ENCODE measurements at regions not wholly inside any gene's neighbourhood (a gene's known extent, or its start where the extent isn't known, plus 50 kb on each side); places are given as distances from the start of the nearest gene placed in this dataset.
"Not testable (repeated sequence)": the region's sequence is repeated elsewhere in the genome, so short reads cannot be mapped to it uniquely, and the experiment has no call there.

DNA sequence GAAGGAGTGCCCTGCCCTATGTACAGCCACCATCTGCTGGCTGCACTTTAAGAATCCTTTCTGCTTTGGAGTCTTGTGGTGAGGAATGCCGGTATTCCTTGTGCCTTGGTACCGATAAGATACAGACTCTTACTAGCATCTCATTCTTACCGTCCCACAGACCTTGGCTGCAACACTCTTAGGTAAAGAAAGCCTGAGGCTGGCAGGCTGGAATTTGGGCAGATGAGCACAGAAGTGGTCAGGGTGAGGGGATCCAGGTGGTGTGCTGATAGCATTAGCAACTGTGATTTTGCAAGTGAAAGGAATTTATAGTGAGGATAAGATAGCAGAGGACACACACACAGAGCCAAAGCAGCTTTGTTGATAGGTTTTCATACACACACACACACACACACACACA is 198.1 kb downstream of the ENC1 start:
- intact Hi-C loops (cut with micrococcal nuclease): no loop called here
- Histone ChIP-seq H3K9me3 (ENCODE audit: control insufficient read depth in 1 of 2, low read length in 2 of 2) (no peaks in the 10 kb centered on the region), H3K27ac (ENCODE audit: low read depth, low read length) (no peak overlapping the region), H3K4me1 (ENCODE audit: insufficient read depth, low read length) (no peaks in the 10 kb centered on the region), H3K4me3 (ENCODE audit: low read length in 2 of 2) (no peak overlapping the region), H3K27me3 (ENCODE audit: insufficient read depth, low read length) (peaks cover 3% of the 10 kb centered on the region), H3K36me3 (ENCODE audit: insufficient read depth, low read length) (no peaks in the 10 kb centered on the region)
- no peak overlapping the region for H3K27ac Mint-ChIP-seq
- H3K9me3 Mint-ChIP-seq: peaks cover 0 to 1% (median 0%) of the 10 kb centered on the region in 8 donors
- no peak overlapping the region for H3K4me3 Mint-ChIP-seq
- ChIA-PET CTCF (ENCODE audit: partially characterized antibody) (no interaction called here), POLR2A (ENCODE audit: partially characterized antibody) (no interaction called here)
- H3K36me3 Mint-ChIP-seq: no peaks in the 10 kb centered on the region
- DNase-seq: no peak
- no peaks in the 10 kb centered on the region for H3K4me1 Mint-ChIP-seq
- peaks cover 6 to 9% of the 10 kb centered on the region in 2 donors for H3K27me3 Mint-ChIP-seq

GRCh38 chr5:74441616-74442015 is 198.9 kb downstream of the ENC1 start:
- POLR2A ChIA-PET (ENCODE audit: partially characterized antibody): interaction anchor here (0.6 kb wide), 1 partner anchor 504 kb away, joined by 4 read pairs; no protein-coding TSS in a partner anchor
- Mint-ChIP-seq H3K36me3 (no peaks in the 10 kb centered on the region), H3K4me3 (no peak overlapping the region), H3K27ac (no peak overlapping the region), H3K27me3 (peaks cover 5 to 6% of the 10 kb centered on the region in 2 donors), H3K9me3 (peaks cover 0 to 6% (median under 1%) of the 10 kb centered on the region in 8 donors), H3K4me1 (no peaks in the 10 kb centered on the region)
- intact Hi-C loops (cut with micrococcal nuclease): no loop called here
- Histone ChIP-seq H3K27me3 (ENCODE audit: insufficient read depth, low read length) (peaks cover 3% of the 10 kb centered on the region), H3K9me3 (ENCODE audit: control insufficient read depth in 1 of 2, low read length in 2 of 2) (no peaks in the 10 kb centered on the region), H3K27ac (ENCODE audit: low read depth, low read length) (no peak overlapping the region), H3K4me1 (ENCODE audit: insufficient read depth, low read length) (no peaks in the 10 kb centered on the region), H3K36me3 (ENCODE audit: insufficient read depth, low read length) (no peaks in the 10 kb centered on the region), H3K4me3 (ENCODE audit: low read length in 2 of 2) (no peak overlapping the region)
- CTCF ChIA-PET (ENCODE audit: partially characterized antibody): no interaction called here
- DNase-seq: no peak

DNA sequence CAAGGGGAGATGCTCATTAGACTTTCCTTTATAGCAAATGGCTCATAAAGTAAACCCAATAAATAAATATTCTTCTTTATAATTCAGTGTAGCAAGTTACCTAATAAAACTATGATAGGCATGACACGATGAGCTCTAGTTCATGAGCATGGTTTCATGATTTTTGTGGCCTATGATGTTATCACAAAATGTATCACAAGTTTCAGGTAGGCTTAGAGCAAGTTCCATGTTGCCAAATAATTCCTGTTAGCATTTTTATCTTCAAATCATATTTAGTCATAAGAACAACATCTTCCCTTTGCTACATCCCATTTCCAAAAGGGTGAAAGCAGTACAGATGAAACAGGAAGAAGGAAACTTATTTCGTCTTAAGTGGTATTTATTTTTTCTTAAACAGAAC is 200.2 kb downstream of the ENC1 start:
- Mint-ChIP-seq H3K4me3 (no peak overlapping the region), H3K36me3 (no peaks in the 10 kb centered on the region)
- CTCF ChIA-PET (ENCODE audit: partially characterized antibody): no interaction called here

DNA sequence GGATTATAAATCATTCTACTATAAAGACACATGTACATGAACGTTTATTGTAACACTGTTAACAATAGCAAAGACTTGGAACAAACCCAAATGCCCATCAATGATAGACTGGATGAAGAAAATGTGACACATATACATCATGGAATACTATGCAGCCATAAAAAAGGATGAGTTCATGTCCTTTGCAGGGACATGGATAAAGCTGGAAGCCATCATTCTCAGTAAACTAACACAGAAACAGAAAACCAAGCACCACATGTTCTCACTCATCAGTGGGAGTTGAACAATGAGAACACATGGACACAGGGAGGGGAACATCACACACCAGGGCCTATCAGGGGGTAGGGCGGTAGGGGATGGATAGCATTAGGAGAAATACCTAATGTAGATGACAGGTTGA is 202.7 kb downstream of the ENC1 start:
- H3K27ac ChIP-seq (ENCODE audit: low read depth, low read length); H3K9me3 Mint-ChIP-seq; H3K4me1 ChIP-seq (ENCODE audit: insufficient read depth, low read length); H3K27me3 ChIP-seq (ENCODE audit: insufficient read depth, low read length); POLR2A ChIA-PET (ENCODE audit: partially characterized antibody); CTCF ChIA-PET (ENCODE audit: partially characterized antibody); H3K36me3 ChIP-seq (ENCODE audit: insufficient read depth, low read length); H3K9me3 ChIP-seq (ENCODE audit: control insufficient read depth in 1 of 2, low read length in 2 of 2); H3K4me3 ChIP-seq (ENCODE audit: low read length in 2 of 2); H3K27ac Mint-ChIP-seq; H3K4me3 Mint-ChIP-seq; intact Hi-C loops (cut with micrococcal nuclease); DNase-seq; H3K36me3 Mint-ChIP-seq; H3K4me1 Mint-ChIP-seq: not testable (repeated sequence)
- peaks cover 8 to 16% of the 10 kb centered on the region in 2 donors for H3K27me3 Mint-ChIP-seq

More for the DNA sequence above, 200.2 kb downstream of the ENC1 start:
- no peak for DNase-seq
- Histone ChIP-seq H3K36me3 (ENCODE audit: insufficient read depth, low read length) (no peaks in the 10 kb centered on the region), H3K4me1 (ENCODE audit: insufficient read depth, low read length) (no peaks in the 10 kb centered on the region), H3K4me3 (ENCODE audit: low read length in 2 of 2) (no peak overlapping the region), H3K9me3 (ENCODE audit: control insufficient read depth in 1 of 2, low read length in 2 of 2) (no peaks in the 10 kb centered on the region), H3K27me3 (ENCODE audit: insufficient read depth, low read length) (peaks cover 3% of the 10 kb centered on the region), H3K27ac (ENCODE audit: low read depth, low read length) (no peak overlapping the region)
- peaks cover 0 to 6% (median under 1%) of the 10 kb centered on the region in 8 donors for H3K9me3 Mint-ChIP-seq
- no peaks in the 10 kb centered on the region for H3K4me1 Mint-ChIP-seq
- POLR2A ChIA-PET (ENCODE audit: partially characterized antibody): no interaction called here
- peaks cover 5 to 9% of the 10 kb centered on the region in 2 donors for H3K27me3 Mint-ChIP-seq
- no peak overlapping the region for H3K27ac Mint-ChIP-seq
- intact Hi-C loops (cut with micrococcal nuclease): no loop called here

GRCh38 chr5:74433896-74434829 is 206.4 kb downstream of the ENC1 start:
- POLR2A ChIA-PET (ENCODE audit: partially characterized antibody): no interaction called here
- Histone ChIP-seq H3K27ac (ENCODE audit: low read depth, low read length) (no peak overlapping the region), H3K9me3 (ENCODE audit: control insufficient read depth in 1 of 2, low read length in 2 of 2) (no peaks in the 10 kb centered on the region), H3K36me3 (ENCODE audit: insufficient read depth, low read length) (no peaks in the 10 kb centered on the region), H3K27me3 (ENCODE audit: insufficient read depth, low read length) (no peaks in the 10 kb centered on the region), H3K4me1 (ENCODE audit: insufficient read depth, low read length) (no peaks in the 10 kb centered on the region), H3K4me3 (ENCODE audit: low read length in 2 of 2) (no peak overlapping the region)
- intact Hi-C loops (cut with micrococcal nuclease): no loop called here
- DNase-seq: no peak
- no peak overlapping the region for H3K27ac Mint-ChIP-seq
- no peaks in the 10 kb centered on the region for H3K4me1 Mint-ChIP-seq
- H3K27me3 Mint-ChIP-seq: peaks cover 10 to 17% of the 10 kb centered on the region in 2 donors
- H3K4me3 Mint-ChIP-seq: no peak overlapping the region
- peaks cover 0 to 6% (median 2%) of the 10 kb centered on the region in 8 donors for H3K9me3 Mint-ChIP-seq
- CTCF ChIA-PET (ENCODE audit: partially characterized antibody): no interaction called here
- H3K36me3 Mint-ChIP-seq: no peaks in the 10 kb centered on the region

DNA sequence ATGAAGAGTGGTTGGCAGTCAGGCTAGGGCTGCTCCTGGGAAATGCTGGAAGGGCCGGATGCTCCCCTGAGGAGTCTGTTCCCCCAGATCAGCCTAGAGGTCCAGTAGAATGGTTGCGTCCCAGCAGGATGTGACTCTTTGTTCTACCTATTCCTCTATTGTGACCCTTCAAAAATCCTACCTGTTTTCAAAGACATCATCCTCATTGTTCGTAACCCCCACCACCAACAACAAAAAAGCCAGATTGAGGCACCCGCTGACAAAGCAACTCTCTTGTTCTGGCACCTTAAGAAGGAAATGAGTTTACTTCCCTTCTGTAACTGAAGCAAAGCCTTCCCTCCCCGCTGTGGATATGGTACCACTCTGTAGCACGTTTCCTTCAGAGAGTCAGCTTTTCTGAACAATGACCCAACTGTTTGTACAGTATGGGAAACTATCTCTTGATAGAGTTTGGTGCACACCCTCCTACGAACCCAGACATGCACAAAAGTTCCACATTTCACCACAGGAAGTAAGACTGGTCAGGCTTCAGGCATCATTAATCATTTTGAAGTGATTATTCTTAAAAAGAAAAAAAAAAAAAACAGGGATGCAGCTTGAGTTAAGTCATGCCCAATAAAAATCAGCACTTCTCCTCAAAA is 207.2 kb downstream of the ENC1 start:
- Mint-ChIP-seq H3K36me3 (no peaks in the 10 kb centered on the region), H3K27me3 (peaks cover 13 to 17% of the 10 kb centered on the region in 2 donors), H3K4me3 (no peak overlapping the region), H3K4me1 (no peaks in the 10 kb centered on the region), H3K9me3 (peaks cover 0 to 6% (median 2%) of the 10 kb centered on the region in 8 donors), H3K27ac (no peak overlapping the region)
- Histone ChIP-seq H3K27ac (ENCODE audit: low read depth, low read length) (no peak overlapping the region), H3K36me3 (ENCODE audit: insufficient read depth, low read length) (no peaks in the 10 kb centered on the region), H3K27me3 (ENCODE audit: insufficient read depth, low read length) (no peaks in the 10 kb centered on the region), H3K4me3 (ENCODE audit: low read length in 2 of 2) (no peak overlapping the region), H3K4me1 (ENCODE audit: insufficient read depth, low read length) (no peaks in the 10 kb centered on the region), H3K9me3 (ENCODE audit: control insufficient read depth in 1 of 2, low read length in 2 of 2) (no peaks in the 10 kb centered on the region)
- intact Hi-C loops (cut with micrococcal nuclease): no loop called here
- no peak for DNase-seq
- POLR2A ChIA-PET (ENCODE audit: partially characterized antibody): no interaction called here
- CTCF ChIA-PET (ENCODE audit: partially characterized antibody): no interaction called here

GRCh38 chr5:74432721-74433120 is 207.8 kb downstream of the ENC1 start:
- ChIA-PET CTCF (ENCODE audit: partially characterized antibody) (interaction anchor here (0.8 kb wide), 1 partner anchor 25 kb away, joined by 3 read pairs; no protein-coding TSS in a partner anchor), POLR2A (ENCODE audit: partially characterized antibody) (no interaction called here)
- no peaks in the 10 kb centered on the region for H3K36me3 ChIP-seq (ENCODE audit: insufficient read depth, low read length)
- no peaks in the 10 kb centered on the region for H3K9me3 ChIP-seq (ENCODE audit: control insufficient read depth in 1 of 2, low read length in 2 of 2)
- H3K36me3 Mint-ChIP-seq: no peaks in the 10 kb centered on the region
- no peaks in the 10 kb centered on the region for H3K4me1 ChIP-seq (ENCODE audit: insufficient read depth, low read length)
- intact Hi-C loops (cut with micrococcal nuclease): no loop called here
- H3K27me3 Mint-ChIP-seq: peaks cover 11 to 17% of the 10 kb centered on the region in 2 donors
- H3K27ac ChIP-seq (ENCODE audit: low read depth, low read length): no peak overlapping the region
- no peak overlapping the region for H3K27ac Mint-ChIP-seq
- H3K4me3 Mint-ChIP-seq: no peak overlapping the region
- no peaks in the 10 kb centered on the region for H3K4me1 Mint-ChIP-seq
- no peak for DNase-seq
- no peaks in the 10 kb centered on the region for H3K27me3 ChIP-seq (ENCODE audit: insufficient read depth, low read length)
- peaks cover 0 to 6% (median 2%) of the 10 kb centered on the region in 8 donors for H3K9me3 Mint-ChIP-seq
- H3K4me3 ChIP-seq (ENCODE audit: low read length in 2 of 2): no peak overlapping the region

Data from CD4-positive, alpha-beta memory T cell (primary cell).